PC-3 (cell line): ENCODE measurements at regions not wholly inside any gene's neighbourhood (a gene's known extent, or its start where the extent isn't known, plus 50 kb on each side); places are given as distances from the start of the nearest gene placed in this dataset.

Experiments
- EZH2 ChIP-seq: fragments of 300-600 bp; sonication (generic); IDR thresholded peaks from one replicate; pipeline ENCODE4 v1.6.1; 2017; ENCODE audit warnings: antibody characterized with exemption, mild to moderate bottlenecking, low read length; ENCODE audit not compliant: unreplicated experiment
- EZH2phosphoT487 ChIP-seq: fragments of 300-600 bp; sonication (generic); IDR thresholded peaks from 2 replicates; pipeline ENCODE4 v1.6.1; 2018; ENCODE audit warnings: mild to moderate bottlenecking, antibody characterized with exemption, low read length, borderline replicate concordance
- TF ChIP-seq, protein P1 (sequence below): fragments of 300-600 bp; sonication (generic); conservative IDR thresholded peaks from 2 replicates; pipeline ENCODE4 v1.5.1; 2017; ENCODE audit warnings: antibody characterized with exemption, low read depth, mild to moderate bottlenecking, low read length

DNA sequence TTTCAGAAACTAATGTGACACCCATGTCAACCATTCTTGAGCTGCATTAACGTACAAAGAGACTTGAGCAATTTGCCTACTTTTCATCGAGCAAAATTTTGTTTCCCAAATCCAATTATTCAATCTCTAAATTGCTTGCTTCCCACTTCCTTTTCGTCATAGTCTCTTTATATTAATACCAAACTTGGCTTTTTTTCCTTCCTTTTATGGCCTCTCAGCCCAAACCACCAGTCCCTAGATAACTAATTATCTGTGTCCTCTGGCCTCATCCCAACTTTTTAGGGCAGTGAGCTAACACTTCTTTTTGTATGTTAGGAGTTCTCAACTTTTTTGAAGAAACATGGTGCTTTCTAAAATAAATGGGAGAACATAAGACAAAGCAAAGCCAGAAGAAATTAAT lies 155.5 kb upstream of the S1PR3 start:
- TF ChIP-seq EZH2 (no peak), EZH2phosphoT487 (no peak)
- TF ChIP-seq, protein P1, sequence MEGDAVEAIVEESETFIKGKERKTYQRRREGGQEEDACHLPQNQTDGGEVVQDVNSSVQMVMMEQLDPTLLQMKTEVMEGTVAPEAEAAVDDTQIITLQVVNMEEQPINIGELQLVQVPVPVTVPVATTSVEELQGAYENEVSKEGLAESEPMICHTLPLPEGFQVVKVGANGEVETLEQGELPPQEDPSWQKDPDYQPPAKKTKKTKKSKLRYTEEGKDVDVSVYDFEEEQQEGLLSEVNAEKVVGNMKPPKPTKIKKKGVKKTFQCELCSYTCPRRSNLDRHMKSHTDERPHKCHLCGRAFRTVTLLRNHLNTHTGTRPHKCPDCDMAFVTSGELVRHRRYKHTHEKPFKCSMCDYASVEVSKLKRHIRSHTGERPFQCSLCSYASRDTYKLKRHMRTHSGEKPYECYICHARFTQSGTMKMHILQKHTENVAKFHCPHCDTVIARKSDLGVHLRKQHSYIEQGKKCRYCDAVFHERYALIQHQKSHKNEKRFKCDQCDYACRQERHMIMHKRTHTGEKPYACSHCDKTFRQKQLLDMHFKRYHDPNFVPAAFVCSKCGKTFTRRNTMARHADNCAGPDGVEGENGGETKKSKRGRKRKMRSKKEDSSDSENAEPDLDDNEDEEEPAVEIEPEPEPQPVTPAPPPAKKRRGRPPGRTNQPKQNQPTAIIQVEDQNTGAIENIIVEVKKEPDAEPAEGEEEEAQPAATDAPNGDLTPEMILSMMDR: no peak
